GM18519 (cell line): ENCODE measurements at regions not wholly inside any gene's neighbourhood (a gene's known extent, or its start where the extent isn't known, plus 50 kb on each side); places are given as distances from the start of the nearest gene placed in this dataset.
"Not testable (repeated sequence)": the region's sequence is repeated elsewhere in the genome, so short reads cannot be mapped to it uniquely, and the experiment has no call there.

Source experiments
- ATAC-seq: cut with Tn5 transposase; IDR thresholded peaks from one replicate; pipeline ENCODE4 v1.9.1; 2021; ENCODE audit warnings: mild to moderate bottlenecking, moderate library complexity; ENCODE audit not compliant: unreplicated experiment, low FRiP score

DNA sequence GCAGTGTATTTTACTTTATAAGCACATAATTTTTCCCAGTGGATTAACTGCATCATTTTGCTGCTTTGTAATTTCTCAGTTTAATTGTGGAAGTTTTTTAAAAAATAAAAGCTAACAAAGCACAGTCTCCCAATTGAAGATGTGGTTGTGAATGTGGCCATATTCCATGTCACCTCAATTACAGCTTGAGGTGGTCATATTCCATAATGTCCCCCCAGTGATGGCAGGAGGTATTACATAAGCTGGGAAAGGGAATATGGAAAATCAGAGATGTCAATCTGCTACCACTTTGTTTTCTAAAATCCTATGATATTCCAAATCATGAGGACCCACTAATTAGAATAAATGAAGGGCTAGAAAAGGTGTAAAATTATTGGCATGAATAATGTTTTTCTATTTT lies 1672.0 kb upstream of the CDH9 start:
- no peak for ATAC-seq

DNA sequence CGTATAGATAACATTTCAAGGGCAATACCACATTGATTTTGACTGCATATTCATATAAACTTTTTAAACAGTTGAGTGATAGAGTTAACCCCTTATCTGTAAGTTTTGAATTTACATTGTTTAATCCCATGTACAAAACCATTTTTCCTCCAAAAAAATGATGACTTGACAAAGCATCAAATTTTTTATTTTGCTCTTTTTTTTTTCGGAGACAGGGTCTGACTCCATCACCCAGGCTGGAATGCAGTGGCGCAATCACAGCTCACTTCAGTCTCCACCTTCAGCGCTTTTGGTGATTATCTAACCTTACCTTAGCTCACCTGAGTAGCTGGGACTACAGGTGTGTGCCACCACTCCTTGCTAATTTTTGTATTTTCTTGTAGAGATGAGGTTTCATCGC lies 1670.1 kb upstream of the CDH9 start:
- no peak for ATAC-seq

DNA sequence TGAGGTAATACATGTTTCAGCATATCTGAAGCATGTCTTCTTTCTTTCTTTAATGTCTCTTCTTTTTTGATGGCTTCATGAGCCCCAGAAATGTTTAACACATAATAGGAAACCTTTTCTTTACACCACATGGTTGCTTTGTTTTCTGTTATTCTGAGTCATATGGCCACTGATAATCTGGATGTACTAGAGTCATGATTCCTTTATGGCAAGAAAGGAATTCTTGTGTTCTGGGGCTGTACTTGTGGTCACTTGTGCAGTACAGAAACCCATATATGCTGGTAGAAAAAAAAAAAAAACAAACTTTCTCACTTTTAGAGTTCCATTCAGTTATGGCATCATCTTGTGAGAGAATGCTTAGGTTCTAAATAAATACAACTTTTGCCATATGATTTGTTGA lies 1669.3 kb upstream of the CDH9 start:
- no peak for ATAC-seq

DNA sequence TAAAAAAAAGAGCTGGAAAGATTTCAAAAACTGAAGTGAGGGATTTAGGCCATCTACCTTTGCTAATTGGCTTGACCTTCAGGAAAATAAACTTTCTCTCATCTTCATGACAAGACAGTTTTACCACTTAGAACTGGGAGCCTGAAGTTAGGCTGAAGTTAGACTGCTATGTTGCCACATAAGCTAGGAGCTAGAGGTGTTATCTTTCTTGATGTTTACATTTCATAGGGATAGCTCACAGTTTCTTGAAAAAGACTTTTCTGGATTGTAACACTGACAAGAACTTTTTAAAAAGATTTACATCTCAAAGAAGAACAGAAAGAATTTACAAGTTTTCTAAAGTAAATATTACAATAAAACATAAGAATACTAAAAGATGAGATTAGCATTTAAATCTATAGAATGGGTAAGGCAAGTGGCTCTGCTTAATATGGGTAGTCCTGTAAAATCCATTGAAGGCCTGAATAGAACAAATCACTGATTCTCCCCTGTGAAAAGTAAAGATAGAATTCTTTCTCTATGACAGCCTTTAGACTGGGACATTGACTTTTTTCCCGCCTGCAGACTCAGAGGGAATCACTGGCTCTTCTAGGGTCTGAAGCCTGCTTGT lies 1665.4 kb upstream of the CDH9 start:
- ATAC-seq = no peak

DNA sequence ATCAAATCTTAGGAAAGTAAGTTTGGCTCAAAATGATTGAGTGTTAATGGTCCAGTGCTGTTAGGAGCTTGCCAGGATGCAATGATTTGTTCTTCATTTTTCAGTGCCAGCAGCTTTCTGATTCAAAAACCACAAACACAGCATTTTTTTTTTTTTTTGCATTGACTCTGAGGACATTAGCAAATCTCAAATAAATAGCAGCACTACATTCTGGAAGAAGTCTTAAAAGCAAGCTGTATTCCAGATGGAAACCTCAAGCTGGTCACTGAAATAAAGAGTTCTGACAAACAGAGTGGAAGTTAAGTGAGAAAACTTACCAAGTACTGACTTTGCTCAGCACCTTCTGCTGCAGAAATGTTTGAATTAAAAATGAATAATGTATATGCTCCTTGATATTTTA lies 1653.1 kb upstream of the CDH9 start:
- ATAC-seq = no peak

- no peak for ATAC-seq
Observed at GRCh38 chr5:28685794-28686193, 1647.4 kb upstream of the CDH9 start.

DNA sequence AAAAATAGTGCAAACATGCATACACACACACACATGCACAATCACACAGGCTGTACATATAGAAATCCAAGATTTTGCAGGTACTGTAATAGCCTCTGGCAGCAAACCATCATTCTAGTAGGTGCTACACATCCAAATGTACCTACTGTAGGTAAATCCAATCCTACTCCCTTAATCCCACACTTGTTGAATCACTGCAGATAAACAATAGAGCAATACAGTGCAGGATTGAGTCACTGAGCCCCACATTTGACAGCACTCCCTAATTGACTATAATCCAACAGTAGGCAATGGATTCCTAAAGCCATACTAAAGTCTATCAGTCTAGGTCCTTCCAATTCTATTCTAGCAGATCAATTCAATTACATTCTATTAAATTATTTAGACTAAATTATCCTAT lies 1640.5 kb upstream of the CDH9 start:
- ATAC-seq = no peak

DNA sequence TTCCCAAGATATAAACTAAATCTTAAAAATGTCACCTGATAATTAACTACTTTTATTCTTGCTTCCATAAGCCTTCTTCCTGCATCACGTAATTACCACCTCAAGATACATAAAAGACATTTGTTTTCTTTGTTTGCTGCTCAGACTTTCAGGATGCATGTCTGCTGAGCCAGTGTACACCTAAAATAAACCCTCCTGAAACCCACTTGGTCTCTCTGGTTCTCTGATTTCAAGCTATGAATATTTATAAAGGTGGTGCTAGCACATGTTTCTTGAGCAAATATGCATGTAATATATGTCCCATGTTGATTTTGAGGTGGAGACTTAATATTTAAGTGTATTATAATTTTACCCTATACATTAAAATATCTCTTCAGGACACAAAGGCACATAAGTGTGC lies 1627.7 kb upstream of the CDH9 start:
- ATAC-seq = no peak

GRCh38 chr5:28648108-28648507 lies 1609.7 kb upstream of the CDH9 start:
- ATAC-seq = no peak

GRCh38 chr5:28632607-28633006 lies 1594.2 kb upstream of the CDH9 start:
- ATAC-seq = no peak

- ATAC-seq = no peak
Observed at GRCh38 chr5:28603869-28604268, 1565.5 kb upstream of the CDH9 start.

GRCh38 chr5:28602429-28602828 lies 1564.0 kb upstream of the CDH9 start:
- ATAC-seq = no peak

GRCh38 chr5:28596707-28597106 lies 1558.3 kb upstream of the CDH9 start:
- ATAC-seq = not testable (repeated sequence)

DNA sequence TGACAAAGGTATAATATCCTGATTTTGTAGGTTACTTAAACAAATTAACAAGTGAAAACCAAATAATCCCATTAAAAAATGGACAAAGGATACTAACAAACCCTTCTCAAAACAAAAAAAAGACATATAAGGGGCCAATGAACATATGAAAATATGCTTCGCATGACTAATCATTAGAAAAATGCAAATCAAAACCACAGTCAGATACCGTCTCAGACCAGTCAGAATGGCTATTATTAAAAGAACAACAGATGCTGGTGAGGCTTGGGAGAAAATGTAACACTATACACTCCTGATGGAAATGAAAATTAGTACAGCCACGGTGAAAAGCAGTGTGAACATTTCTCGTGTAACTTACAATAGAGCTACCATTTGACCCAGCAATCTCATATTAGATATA lies 1542.2 kb upstream of the CDH9 start:
- ATAC-seq = no peak

GRCh38 chr5:28576022-28576421 lies 1537.6 kb upstream of the CDH9 start:
- no peak for ATAC-seq

- no peak for ATAC-seq
Observed at GRCh38 chr5:28575368-28575767, 1537.0 kb upstream of the CDH9 start.

DNA sequence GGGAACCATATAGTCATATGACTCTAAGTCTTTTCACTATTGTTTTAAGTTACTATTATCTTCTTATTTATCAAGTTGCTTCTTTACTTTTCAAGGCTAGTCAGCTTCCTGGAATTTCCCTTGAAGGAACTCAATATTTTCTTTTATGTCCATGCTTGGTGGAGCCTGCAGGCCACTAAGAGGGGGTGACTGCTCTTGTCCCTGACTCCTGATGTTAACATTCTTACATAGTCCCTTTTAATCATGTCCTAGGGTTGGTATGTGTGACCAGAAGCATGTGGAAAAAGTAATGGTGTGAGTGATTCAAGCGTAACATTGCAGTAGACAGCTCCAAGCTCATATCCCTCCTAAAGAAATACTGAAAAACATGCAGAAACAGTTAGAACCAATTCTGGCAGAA lies 1536.2 kb upstream of the CDH9 start:
- no peak for ATAC-seq

DNA sequence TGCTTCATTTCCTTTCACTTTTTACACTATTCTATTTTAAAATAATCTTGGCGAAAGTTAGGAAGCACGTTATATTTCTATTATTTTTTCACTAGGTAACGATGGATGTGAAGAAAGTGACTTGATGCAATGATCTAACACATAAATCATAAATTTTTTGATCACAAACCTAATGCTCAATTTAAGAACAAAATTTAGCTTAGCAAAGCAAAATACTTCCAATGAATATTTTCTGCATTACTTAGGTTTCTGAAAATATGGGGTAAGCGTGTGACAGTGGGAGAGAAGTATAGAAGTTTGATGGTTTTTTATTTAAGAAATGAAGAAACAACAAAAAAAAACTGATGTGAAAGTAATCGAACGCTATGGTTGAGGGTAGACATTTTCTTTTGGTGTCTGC lies 1528.7 kb upstream of the CDH9 start:
- no peak for ATAC-seq

GRCh38 chr5:28561522-28561921 lies 1523.1 kb upstream of the CDH9 start:
- ATAC-seq = no peak

DNA sequence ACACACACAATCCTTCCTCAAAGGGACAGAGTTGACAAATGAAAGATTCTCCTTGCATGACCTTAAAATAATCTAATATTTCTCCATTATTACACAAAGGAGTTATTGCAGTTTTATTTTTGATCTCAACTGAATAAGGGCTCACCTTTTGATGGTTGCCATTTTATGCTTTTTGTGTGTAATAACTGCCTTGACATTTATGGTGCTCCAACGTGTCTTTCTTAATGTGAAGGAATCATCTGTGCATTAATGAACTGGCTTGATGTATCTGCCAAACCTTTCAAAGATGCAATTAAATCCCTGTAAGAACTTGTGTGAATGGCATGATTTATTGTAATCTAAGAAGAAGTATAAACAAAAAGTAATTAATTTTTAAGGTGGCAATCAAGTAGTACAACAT lies 1519.8 kb upstream of the CDH9 start:
- ATAC-seq = no peak

DNA sequence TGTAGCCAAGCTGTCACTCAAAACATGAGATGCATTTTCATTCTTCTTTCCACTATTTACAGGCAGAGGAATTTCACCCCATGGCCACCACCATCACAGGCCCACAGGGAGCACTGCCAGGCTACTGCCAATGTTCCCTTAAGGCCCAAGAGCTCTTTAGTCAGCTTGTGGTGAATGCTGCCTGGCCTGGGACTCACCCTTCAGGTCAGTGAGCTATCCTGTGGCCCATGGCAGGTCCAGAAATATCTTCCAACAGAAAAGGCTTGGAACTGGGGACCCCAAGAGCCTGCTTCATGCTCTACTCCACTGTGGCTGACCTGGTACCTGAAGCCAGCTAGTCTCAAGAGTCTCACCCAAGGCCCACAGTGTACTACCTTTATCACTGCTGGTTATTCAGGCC lies 1518.7 kb upstream of the CDH9 start:
- ATAC-seq = no peak

GRCh38 chr5:28549588-28549987 lies 1511.2 kb upstream of the CDH9 start:
- ATAC-seq = no peak

- no peak for ATAC-seq
Observed at GRCh38 chr5:28548856-28549255, 1510.5 kb upstream of the CDH9 start.
